OCI-LY1 (cell line): ENCODE measurements at regions not wholly inside any gene's neighbourhood (a gene's known extent, or its start where the extent isn't known, plus 50 kb on each side); places are given as distances from the start of the nearest gene placed in this dataset.

Experiments
- H2AFZ ChIP-seq: fragments of 200-600 bp; sonication (generic), shearing (Covaris generic); 2 replicates; pipeline ENCODE4 v1.6.0; 2014; ENCODE audit warnings: antibody characterized with exemption, mild to moderate bottlenecking, low read length
- H3F3A ChIP-seq: fragments of 200-600 bp; sonication (generic), shearing (Covaris generic); 2 replicates; pipeline ENCODE4 v1.6.0; 2014; ENCODE audit warnings: mild to moderate bottlenecking, antibody characterized with exemption, low read length, moderate library complexity; ENCODE audit not compliant: insufficient read depth
- H3K27ac ChIP-seq: fragments of 200-600 bp; sonication (generic); 2 replicates; pipeline ENCODE4 v1.5.1; 2014; ENCODE audit warnings: low read length, mixed run types, mild to moderate bottlenecking, low read depth; ENCODE audit not compliant: poor library complexity, severe bottlenecking
- H3K27me3 ChIP-seq: fragments of 200-600 bp; sonication (generic); 2 replicates; pipeline ENCODE4 v1.6.0; 2014; ENCODE audit warnings: antibody characterized with exemption, mild to moderate bottlenecking, low read length, moderate library complexity; ENCODE audit not compliant: insufficient read depth
- H3K36me3 ChIP-seq: fragments of 200-600 bp; sonication (generic); 2 replicates; pipeline ENCODE4 v1.6.1; 2014; ENCODE audit warnings: mild to moderate bottlenecking, antibody characterized with exemption, low read length, moderate library complexity, mixed read lengths; ENCODE audit not compliant: insufficient read depth
- H3K4me1 ChIP-seq: fragments of 200-600 bp; sonication (generic); 2 replicates; pipeline ENCODE4 v1.5.1; 2014; ENCODE audit warnings: mild to moderate bottlenecking, low read length, moderate library complexity; ENCODE audit not compliant: insufficient read depth, severe bottlenecking
- H3K4me2 ChIP-seq: fragments of 200-600 bp; sonication (generic), shearing (Covaris generic); 2 replicates; pipeline ENCODE4 v1.6.1; 2014; ENCODE audit warnings: low read length
- H3K4me3 ChIP-seq: fragments of 200-600 bp; sonication (generic); 2 replicates; pipeline ENCODE4 v1.5.1; 2014; ENCODE audit warnings: low read length, low read depth, mild to moderate bottlenecking, mixed read lengths; ENCODE audit not compliant: poor library complexity, severe bottlenecking
- H3K79me2 ChIP-seq: fragments of 200-600 bp; shearing (Covaris generic); 2 replicates; pipeline ENCODE4 v1.6.1; 2016; ENCODE audit warnings: mixed run types, low read length, mixed read lengths; ENCODE audit not compliant: insufficient read depth
- H3K9ac ChIP-seq: fragments of 200-600 bp; sonication (generic), shearing (Covaris generic); 2 replicates; pipeline ENCODE4 v1.6.1; 2014; ENCODE audit warnings: mild to moderate bottlenecking, low read length, mixed read lengths
- H3K9me2 ChIP-seq: fragments of 200-600 bp; sonication (generic), shearing (Covaris generic); 2 replicates; pipeline ENCODE4 v1.6.1; 2014; ENCODE audit warnings: low read depth, mild to moderate bottlenecking, low read length, mixed read lengths
- H3K9me3 ChIP-seq: fragments of 200-600 bp; shearing (Covaris generic); 2 replicates; pipeline ENCODE4 v1.6.1; 2014; ENCODE audit warnings: low read length, mixed read lengths
- H4K20me1 ChIP-seq: fragments of 200-600 bp; sonication (generic), shearing (Covaris generic); 2 replicates; pipeline ENCODE4 v1.6.0; 2016; ENCODE audit warnings: mild to moderate bottlenecking, low read length; ENCODE audit not compliant: insufficient read depth
- CTCF ChIP-seq: fragments of 200-600 bp; sonication (generic), shearing (Covaris generic); IDR thresholded peaks from 2 replicates; pipeline ENCODE4 v1.5.1; 2017; ENCODE audit warnings: mild to moderate bottlenecking, antibody characterized with exemption, low read length, moderate library complexity, mixed read lengths
- EZH2 ChIP-seq: fragments of 200-600 bp; sonication (generic), shearing (Covaris generic); IDR thresholded peaks from 2 replicates; pipeline ENCODE4 v1.8.0; 2017; ENCODE audit warnings: borderline replicate concordance, mixed run types, mild to moderate bottlenecking, antibody characterized with exemption, low read length, moderate library complexity, mixed read lengths

- no peaks in the 10 kb centered on the region for H3K9me3 ChIP-seq
Observed at GRCh38 chr4:164215113-164215741, 538.7 kb upstream of the SMIM31 start.

GRCh38 chr4:164221631-164222030, 532.3 kb upstream of the SMIM31 start:
- Histone ChIP-seq H4K20me1 (no peaks in the 10 kb centered on the region), H3K4me3 (no peak overlapping the region), H3K79me2 (no peaks in the 10 kb centered on the region), H3K4me2 (no peak overlapping the region), H3K9me3 (no peaks in the 10 kb centered on the region), H3K27ac (no peak overlapping the region), H3K27me3 (no peaks in the 10 kb centered on the region), H3F3A (no peaks in the 10 kb centered on the region), H3K4me1 (no peaks in the 10 kb centered on the region), H3K9me2 (no peaks in the 10 kb centered on the region), H3K9ac (no peak overlapping the region), H3K36me3 (no peaks in the 10 kb centered on the region), H2AFZ (no peak overlapping the region)
- TF ChIP-seq CTCF (no peak), EZH2 (no peak)

More at GRCh38 chr4:164215113-164215741, 538.7 kb upstream of the SMIM31 start:
- Histone ChIP-seq H3F3A (peaks cover 3% of the 10 kb centered on the region; the same call in 1 of the 2 replicates), H3K27me3 (no peaks in the 10 kb centered on the region), H3K4me1 (no peaks in the 10 kb centered on the region), H3K9ac (no peak overlapping the region), H3K4me2 (no peak overlapping the region), H2AFZ (no peak overlapping the region), H3K27ac (no peak overlapping the region), H3K4me3 (no peak overlapping the region), H4K20me1 (no peaks in the 10 kb centered on the region), H3K36me3 (no peaks in the 10 kb centered on the region), H3K9me2 (no peaks in the 10 kb centered on the region), H3K79me2 (no peaks in the 10 kb centered on the region)
- TF ChIP-seq EZH2 = no peak
- no peak for TF ChIP-seq CTCF

GRCh38 chr4:164224871-164225270, 529.1 kb upstream of the SMIM31 start:
- Histone ChIP-seq H3K27me3 (no peaks in the 10 kb centered on the region), H3F3A (no peaks in the 10 kb centered on the region), H3K36me3 (no peaks in the 10 kb centered on the region), H3K27ac (no peak overlapping the region), H3K4me1 (no peaks in the 10 kb centered on the region), H3K79me2 (no peaks in the 10 kb centered on the region), H3K9ac (no peak overlapping the region), H3K9me3 (no peaks in the 10 kb centered on the region), H3K4me2 (no peak overlapping the region), H2AFZ (no peak overlapping the region), H3K9me2 (no peaks in the 10 kb centered on the region), H3K4me3 (no peak overlapping the region), H4K20me1 (no peaks in the 10 kb centered on the region)
- no peak for TF ChIP-seq EZH2
- TF ChIP-seq CTCF = no peak
